Liver (tissue), 8 donors: ENCODE measurements at regions not wholly inside any gene's neighbourhood (a gene's known extent, or its start where the extent isn't known, plus 50 kb on each side); places are given as distances from the start of the nearest gene placed in this dataset.

Source experiments
- DNase-seq: peaks from one replicate; pipeline ENCODE4 v3.0.0-alpha.2; 2017; ENCODE audit warnings: low spot score
- H3K27ac ChIP-seq, 2 donors: one replicate each; pipeline ENCODE4 v1.7.0; 2013; ENCODE audit warnings: inconsistent platforms in 2 of 2, low read length in 2 of 2, control low read depth in 1 of 2, low read depth in 1 of 2, mild to moderate bottlenecking in 1 of 2
- H3K27me3 ChIP-seq, 4 donors: one replicate each; pipeline versions ENCODE4 v1.6.1 to v1.7.0; 2013; ENCODE audit warnings: low read length in 3 of 4, inconsistent platforms in 1 of 4, mild to moderate bottlenecking in 1 of 4, moderate library complexity in 1 of 4; ENCODE audit not compliant: control insufficient read depth in 4 of 4, insufficient read depth in 4 of 4
- H3K36me3 ChIP-seq, 4 donors: one replicate each; pipeline versions ENCODE4 v1.6.1 to v1.7.0; 2013; ENCODE audit warnings: low read length in 3 of 4, mild to moderate bottlenecking in 3 of 4, low read depth in 1 of 4, moderate library complexity in 1 of 4; ENCODE audit not compliant: control insufficient read depth in 4 of 4, insufficient read depth in 3 of 4
- H3K4me1 ChIP-seq, 4 donors: one replicate each; pipeline versions ENCODE4 v1.6.1 to v1.7.0; 2013; ENCODE audit warnings: low read length in 3 of 4, mild to moderate bottlenecking in 3 of 4, moderate library complexity in 1 of 4; ENCODE audit not compliant: control insufficient read depth in 4 of 4, insufficient read depth in 4 of 4
- H3K4me3 ChIP-seq, 3 donors: one replicate each; pipeline versions ENCODE4 v1.6.1 to v1.7.0; 2013; ENCODE audit warnings: low read length in 3 of 3, control low read depth in 1 of 3, low read depth in 1 of 3, mild to moderate bottlenecking in 1 of 3
- H3K9ac ChIP-seq, 2 donors: one replicate each; pipeline ENCODE4 v1.7.0; 2013; ENCODE audit warnings: low read length in 2 of 2, mild to moderate bottlenecking in 2 of 2, moderate library complexity in 2 of 2, control low read depth in 1 of 2, low read depth in 1 of 2
- H3K9me3 ChIP-seq, 4 donors: one replicate each; pipeline versions ENCODE4 v1.6.1 to v1.7.0; 2013; ENCODE audit warnings: low read length in 3 of 4; ENCODE audit not compliant: control insufficient read depth in 4 of 4
- ATF3 ChIP-seq: IDR thresholded peaks from 2 replicates; pipeline ENCODE4 v1.6.1; 2016; ENCODE audit warnings: antibody characterized with exemption
- CTCF ChIP-seq: fragments of 150-350 bp; IDR thresholded peaks from 2 replicates; pipeline ENCODE4 v1.5.1; 2017; ENCODE audit warnings: improper control_type of control experiment, low read depth, low read length; ENCODE audit not compliant: missing input control
- HNF4A ChIP-seq, 2 donors: conservative IDR thresholded peaks; 2 replicates each; pipeline ENCODE4 v1.6.1; 2016; ENCODE audit warnings: antibody characterized with exemption in 2 of 2, mild to moderate bottlenecking in 2 of 2
- JUND ChIP-seq, 2 donors: IDR thresholded peaks; 2 replicates each; pipeline ENCODE4 v1.6.1; 2016; ENCODE audit warnings: antibody characterized with exemption in 2 of 2
- MAX ChIP-seq: IDR thresholded peaks from 2 replicates; pipeline ENCODE4 v1.6.1; 2016; ENCODE audit warnings: antibody characterized with exemption
- NR2F2 ChIP-seq: IDR thresholded peaks from 2 replicates; pipeline ENCODE4 v1.6.1; 2016; ENCODE audit warnings: antibody characterized with exemption
- RAD21 ChIP-seq, 2 donors: IDR thresholded peaks; 2 replicates each; pipeline ENCODE4 v1.6.1; 2016; ENCODE audit warnings: antibody characterized with exemption in 2 of 2, mild to moderate bottlenecking in 2 of 2
- SP1 ChIP-seq: IDR thresholded peaks from 2 replicates; pipeline ENCODE4 v1.6.1; 2018; ENCODE audit warnings: antibody characterized with exemption, mild to moderate bottlenecking
- TAF1 ChIP-seq: conservative IDR thresholded peaks from 2 replicates; pipeline ENCODE4 v1.6.1; 2016; ENCODE audit warnings: antibody characterized with exemption, mild to moderate bottlenecking
- YY1 ChIP-seq: IDR thresholded peaks from 2 replicates; pipeline ENCODE4 v1.6.1; 2016; ENCODE audit warnings: antibody characterized with exemption, mild to moderate bottlenecking
- WGBS: extraction: QIAGEN DNeasy Blood & Tissue Kit; methylation state at CpG from one replicate; pipeline ENCODE4 v1.1.7; 2013; 5-methylcytosine and 5-hydroxymethylcytosine counted together
- TF ChIP-seq, protein P1 (sequence below): IDR thresholded peaks from 2 replicates; pipeline ENCODE4 v1.6.1; 2016; ENCODE audit warnings: antibody characterized with exemption, mild to moderate bottlenecking
- TF ChIP-seq, protein P2 (sequence below): IDR thresholded peaks from 2 replicates; pipeline ENCODE4 v1.6.1; 2016; ENCODE audit warnings: antibody characterized with exemption
- donor health status: healthy.
- donor health status: healthy.
- donor health status: healthy.
- donor health status: healthy.
- donor health status: healthy.

- TF ChIP-seq, protein P1, sequence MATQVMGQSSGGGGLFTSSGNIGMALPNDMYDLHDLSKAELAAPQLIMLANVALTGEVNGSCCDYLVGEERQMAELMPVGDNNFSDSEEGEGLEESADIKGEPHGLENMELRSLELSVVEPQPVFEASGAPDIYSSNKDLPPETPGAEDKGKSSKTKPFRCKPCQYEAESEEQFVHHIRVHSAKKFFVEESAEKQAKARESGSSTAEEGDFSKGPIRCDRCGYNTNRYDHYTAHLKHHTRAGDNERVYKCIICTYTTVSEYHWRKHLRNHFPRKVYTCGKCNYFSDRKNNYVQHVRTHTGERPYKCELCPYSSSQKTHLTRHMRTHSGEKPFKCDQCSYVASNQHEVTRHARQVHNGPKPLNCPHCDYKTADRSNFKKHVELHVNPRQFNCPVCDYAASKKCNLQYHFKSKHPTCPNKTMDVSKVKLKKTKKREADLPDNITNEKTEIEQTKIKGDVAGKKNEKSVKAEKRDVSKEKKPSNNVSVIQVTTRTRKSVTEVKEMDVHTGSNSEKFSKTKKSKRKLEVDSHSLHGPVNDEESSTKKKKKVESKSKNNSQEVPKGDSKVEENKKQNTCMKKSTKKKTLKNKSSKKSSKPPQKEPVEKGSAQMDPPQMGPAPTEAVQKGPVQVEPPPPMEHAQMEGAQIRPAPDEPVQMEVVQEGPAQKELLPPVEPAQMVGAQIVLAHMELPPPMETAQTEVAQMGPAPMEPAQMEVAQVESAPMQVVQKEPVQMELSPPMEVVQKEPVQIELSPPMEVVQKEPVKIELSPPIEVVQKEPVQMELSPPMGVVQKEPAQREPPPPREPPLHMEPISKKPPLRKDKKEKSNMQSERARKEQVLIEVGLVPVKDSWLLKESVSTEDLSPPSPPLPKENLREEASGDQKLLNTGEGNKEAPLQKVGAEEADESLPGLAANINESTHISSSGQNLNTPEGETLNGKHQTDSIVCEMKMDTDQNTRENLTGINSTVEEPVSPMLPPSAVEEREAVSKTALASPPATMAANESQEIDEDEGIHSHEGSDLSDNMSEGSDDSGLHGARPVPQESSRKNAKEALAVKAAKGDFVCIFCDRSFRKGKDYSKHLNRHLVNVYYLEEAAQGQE: no peak
- TF ChIP-seq JUND (IDR thresholded peaks at IDR 0.05): no peak
- no peak for TF ChIP-seq CTCF
Measured at GRCh38 chr10:113409175-113409574, 143.7 kb upstream of the HABP2 start (continued).

DNA sequence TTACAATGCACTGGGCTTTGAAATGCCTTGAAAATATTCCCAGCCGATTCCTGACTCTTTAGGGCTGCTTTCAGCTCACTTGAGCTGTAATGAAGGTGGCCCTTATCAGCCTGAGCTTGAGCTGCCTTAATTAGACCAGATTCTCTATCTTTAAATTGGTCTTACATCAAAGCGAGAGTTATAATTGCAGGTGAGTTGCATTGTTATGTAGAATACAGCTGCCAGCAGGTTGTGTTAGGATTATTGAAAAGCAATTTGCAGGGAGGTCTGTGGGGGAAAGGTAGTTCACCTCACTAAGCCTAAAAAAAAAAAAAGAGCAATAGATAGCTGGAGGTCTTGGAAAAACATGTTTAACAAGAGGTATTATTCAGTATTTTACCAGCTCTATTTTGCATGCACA lies 142.2 kb upstream of the HABP2 start:
- Histone ChIP-seq H3K9ac (no peak overlapping the region), H3K27ac (no peak overlapping the region), H3K36me3 (no peaks in the 10 kb centered on the region), H3K4me1 (no peaks in the 10 kb centered on the region), H3K9me3 (no peaks in the 10 kb centered on the region), H3K4me3 (no peak overlapping the region), H3K27me3 (no peaks in the 10 kb centered on the region)
- 78% methylated on average over 2 of the region's 2 CpGs for WGBS
- TF ChIP-seq, protein P1: no peak
- TF ChIP-seq JUND (IDR thresholded peaks at IDR 0.05) (no peak), TAF1 (no peak), CTCF (no peak)
- DNase-seq: no peak

DNA sequence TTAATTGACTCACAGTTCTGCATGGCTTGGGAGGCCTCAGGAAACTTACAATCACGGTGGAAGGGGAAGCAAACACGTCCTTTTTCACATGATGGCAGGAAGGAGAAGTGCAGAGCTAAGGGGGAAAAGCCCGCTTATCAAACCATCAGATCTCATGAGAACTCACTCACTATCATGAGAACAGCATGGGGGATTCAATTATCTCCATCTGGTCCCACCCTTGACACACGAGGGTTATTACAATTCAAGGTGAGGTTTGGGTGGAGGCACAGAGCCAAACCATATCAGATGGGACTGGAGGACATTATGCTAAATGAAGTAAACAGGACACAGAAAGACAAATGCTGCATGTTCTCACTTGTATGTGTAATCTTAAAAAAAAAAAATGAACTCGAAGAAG lies 141.4 kb upstream of the HABP2 start:
- Histone ChIP-seq H3K27ac (no peak overlapping the region), H3K4me1 (no peaks in the 10 kb centered on the region), H3K27me3 (no peaks in the 10 kb centered on the region), H3K9ac (no peak overlapping the region), H3K36me3 (no peaks in the 10 kb centered on the region), H3K4me3 (no peak overlapping the region), H3K9me3 (no peaks in the 10 kb centered on the region)
- no peak for TF ChIP-seq HNF4A (conservative IDR thresholded peaks at IDR 0.05)
- no peak for TF ChIP-seq RAD21 (IDR thresholded peaks at IDR 0.05)
- TF ChIP-seq MAX: no peak
- TF ChIP-seq YY1: no peak
- TF ChIP-seq JUND (IDR thresholded peaks at IDR 0.05): no peak
- TF ChIP-seq NR2F2: no peak
- no peak for TF ChIP-seq ATF3
- no peak for TF ChIP-seq SP1
- TF ChIP-seq, protein P2, sequence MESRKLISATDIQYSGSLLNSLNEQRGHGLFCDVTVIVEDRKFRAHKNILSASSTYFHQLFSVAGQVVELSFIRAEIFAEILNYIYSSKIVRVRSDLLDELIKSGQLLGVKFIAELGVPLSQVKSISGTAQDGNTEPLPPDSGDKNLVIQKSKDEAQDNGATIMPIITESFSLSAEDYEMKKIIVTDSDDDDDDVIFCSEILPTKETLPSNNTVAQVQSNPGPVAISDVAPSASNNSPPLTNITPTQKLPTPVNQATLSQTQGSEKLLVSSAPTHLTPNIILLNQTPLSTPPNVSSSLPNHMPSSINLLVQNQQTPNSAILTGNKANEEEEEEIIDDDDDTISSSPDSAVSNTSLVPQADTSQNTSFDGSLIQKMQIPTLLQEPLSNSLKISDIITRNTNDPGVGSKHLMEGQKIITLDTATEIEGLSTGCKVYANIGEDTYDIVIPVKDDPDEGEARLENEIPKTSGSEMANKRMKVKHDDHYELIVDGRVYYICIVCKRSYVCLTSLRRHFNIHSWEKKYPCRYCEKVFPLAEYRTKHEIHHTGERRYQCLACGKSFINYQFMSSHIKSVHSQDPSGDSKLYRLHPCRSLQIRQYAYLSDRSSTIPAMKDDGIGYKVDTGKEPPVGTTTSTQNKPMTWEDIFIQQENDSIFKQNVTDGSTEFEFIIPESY: no peak
- no peak for DNase-seq
- whole genome bisulfite sequencing: 45% methylated on average over 5 of the region's 5 CpGs
